ENCODE measurements at regions not wholly inside any gene's neighbourhood (a gene's known extent, or its start where the extent isn't known, plus 50 kb on each side); places are given as distances from the start of the nearest gene placed in this dataset.

DNA sequence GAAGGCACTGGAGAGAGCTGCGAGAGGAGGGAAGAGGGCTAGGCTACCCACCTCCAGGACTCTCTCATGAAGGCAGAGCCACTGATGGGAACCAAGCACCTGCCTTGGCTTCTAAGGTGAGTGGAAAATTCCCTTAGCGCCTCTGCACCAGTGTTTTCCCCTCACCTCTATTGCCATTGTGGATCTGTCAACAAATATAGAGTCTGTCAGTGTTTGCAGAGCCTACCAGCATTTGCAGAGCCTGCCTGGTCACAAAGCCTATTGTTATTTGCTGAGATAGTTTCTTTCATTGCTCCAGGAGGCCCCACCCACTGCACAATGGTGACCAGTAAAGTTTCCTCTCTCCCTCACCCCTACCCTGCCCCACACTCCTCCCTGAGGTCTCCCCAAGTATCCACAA, 141.9 kb downstream of the MRPL14 start:
- TF ChIP-seq, protein P1, sequence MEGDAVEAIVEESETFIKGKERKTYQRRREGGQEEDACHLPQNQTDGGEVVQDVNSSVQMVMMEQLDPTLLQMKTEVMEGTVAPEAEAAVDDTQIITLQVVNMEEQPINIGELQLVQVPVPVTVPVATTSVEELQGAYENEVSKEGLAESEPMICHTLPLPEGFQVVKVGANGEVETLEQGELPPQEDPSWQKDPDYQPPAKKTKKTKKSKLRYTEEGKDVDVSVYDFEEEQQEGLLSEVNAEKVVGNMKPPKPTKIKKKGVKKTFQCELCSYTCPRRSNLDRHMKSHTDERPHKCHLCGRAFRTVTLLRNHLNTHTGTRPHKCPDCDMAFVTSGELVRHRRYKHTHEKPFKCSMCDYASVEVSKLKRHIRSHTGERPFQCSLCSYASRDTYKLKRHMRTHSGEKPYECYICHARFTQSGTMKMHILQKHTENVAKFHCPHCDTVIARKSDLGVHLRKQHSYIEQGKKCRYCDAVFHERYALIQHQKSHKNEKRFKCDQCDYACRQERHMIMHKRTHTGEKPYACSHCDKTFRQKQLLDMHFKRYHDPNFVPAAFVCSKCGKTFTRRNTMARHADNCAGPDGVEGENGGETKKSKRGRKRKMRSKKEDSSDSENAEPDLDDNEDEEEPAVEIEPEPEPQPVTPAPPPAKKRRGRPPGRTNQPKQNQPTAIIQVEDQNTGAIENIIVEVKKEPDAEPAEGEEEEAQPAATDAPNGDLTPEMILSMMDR (IDR thresholded peaks at IDR 0.05) = no peak

DNA sequence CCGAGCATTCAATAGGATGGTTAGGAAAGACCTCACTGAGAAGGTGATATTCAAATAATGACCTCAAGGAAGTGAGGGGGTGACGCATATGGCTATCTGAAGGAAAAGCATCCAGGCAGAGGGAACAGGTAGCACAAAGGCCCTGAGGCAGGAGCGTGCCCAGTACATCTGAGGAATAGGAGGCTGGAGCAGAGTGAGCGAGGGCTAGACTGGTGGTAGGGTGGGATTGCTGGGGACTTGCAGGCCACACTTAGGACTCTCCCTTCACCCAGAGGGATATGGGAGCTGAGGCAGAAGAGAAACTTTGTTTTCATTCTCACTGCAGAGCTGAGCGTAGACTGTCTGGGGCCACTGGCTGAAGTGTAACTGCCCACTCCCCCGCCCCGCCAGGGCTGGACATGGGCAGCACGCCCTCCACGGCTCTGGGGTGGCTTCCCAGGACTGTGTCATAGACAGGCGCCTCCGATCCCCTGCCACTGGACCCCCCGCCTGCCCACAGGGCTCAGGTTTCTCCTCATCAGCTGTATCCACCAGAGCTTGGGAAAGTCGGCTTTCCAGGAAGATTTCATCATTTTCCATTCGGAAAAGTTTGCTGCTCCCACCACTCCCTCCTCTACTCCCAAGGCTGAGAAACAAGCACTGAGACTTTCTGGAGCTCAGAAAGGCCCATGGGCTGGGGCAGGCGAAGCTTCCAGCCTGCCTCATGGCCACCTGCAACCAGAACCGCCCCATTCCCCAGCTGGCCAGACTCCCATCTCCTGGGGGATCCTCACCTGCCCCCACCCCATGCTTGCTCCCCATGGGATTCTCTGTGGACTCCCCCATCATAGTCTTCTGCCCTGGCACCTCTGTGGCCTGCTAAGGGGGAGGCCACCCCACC, 142.6 kb downstream of the MRPL14 start:
- TF ChIP-seq, protein P1 (IDR thresholded peaks at IDR 0.05) = no peak

DNA sequence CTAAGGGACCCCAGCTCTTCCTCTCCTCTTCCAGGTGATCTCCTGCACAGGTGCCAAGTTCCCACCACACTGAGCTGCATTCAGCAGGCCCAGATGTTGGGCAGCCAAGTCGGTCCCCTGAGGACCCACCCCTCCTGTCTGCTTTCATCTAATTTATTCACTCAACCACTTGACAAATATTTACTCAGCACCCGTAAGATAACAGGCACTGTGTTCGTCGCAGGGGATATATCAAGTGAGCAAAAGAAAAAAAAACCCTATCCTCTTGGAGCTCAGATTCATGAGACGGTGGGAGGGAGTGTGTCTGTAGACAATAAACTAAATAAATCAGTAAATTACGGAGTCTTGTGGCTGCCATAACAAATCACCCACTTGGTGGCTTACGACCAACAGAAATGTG, 143.6 kb downstream of the MRPL14 start:
- TF ChIP-seq, protein P1 (IDR thresholded peaks at IDR 0.05) = no peak

DNA sequence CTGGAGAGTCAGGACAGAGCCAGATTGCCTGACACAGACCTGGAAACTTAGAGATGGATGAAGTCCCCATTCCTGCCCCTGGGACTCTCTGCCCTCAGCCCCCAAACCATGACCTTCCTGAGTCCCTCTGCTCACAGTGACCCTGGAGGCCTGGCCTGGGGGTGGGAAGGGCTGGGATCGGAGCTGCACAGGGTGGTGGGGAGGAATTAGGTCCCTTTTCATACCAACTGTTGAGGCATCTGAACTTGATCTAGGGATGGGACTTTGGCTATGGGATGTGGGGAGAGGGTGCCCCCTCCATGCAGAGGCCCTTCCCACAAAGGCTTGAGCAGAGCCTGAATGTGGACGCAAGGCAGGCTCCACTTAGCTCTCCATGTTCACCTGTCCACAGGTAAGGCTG, 144.1 kb downstream of the MRPL14 start:
- TF ChIP-seq, protein P1 (IDR thresholded peaks at IDR 0.05) = no peak

DNA sequence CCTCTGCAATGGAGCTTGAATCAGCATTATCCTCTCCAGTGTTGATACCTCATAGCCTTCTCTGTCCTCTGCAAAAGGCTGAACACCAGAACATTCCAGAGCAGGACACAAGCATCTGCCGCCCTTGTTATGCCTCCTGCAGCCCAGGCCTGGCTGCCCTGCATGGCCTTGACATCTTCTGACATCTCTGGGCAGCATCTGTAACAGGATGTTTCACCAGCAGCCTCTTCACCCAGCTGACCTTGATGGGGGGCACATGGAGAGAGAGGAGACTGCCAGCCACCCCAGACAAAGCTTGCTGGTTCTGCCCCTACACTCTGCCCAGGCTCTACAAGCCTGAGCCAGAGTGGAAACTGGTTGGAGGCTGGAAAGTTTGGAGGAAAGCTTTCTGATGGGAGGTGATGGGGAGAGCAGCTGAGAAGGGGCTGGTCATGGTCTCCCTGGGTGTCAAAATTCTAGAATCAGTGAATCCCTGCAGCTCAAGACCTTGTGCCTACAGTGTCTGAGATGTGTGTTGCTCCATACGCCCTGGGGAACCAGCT, 145.1 kb downstream of the MRPL14 start:
- TF ChIP-seq, protein P1 (IDR thresholded peaks at IDR 0.05) = no peak

DNA sequence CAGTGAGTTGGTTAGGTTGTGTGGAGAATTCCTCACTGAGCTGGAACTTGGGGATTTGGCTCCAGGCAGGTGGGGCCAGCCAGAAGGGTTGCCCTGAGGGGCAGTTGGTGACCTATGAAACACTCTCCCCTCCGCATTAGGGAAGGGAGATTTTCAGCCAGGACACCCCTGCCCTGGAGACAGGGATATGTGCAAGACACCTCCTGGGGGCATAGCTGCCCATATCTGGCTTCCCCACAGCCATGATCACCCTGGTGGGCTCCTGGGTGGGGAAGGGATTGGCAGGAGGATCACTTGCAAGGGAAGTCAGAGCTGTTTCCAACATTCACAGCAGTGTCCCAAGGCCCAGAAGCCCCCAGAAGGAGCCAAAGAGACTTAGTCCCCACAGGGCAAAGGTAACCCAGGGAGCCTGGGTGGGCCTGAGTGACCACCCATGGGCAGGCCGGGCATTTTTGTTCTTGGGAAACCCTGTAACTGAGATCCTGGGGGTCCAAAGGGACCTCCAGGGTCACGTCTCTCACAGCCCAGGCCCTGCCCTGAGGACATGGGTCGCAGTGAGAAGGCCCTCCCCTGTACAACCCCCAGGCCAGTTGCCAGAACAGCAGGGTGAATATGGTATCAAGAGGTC, 145.8 kb downstream of the MRPL14 start:
- TF ChIP-seq, protein P1 (IDR thresholded peaks at IDR 0.05) = no peak

DNA sequence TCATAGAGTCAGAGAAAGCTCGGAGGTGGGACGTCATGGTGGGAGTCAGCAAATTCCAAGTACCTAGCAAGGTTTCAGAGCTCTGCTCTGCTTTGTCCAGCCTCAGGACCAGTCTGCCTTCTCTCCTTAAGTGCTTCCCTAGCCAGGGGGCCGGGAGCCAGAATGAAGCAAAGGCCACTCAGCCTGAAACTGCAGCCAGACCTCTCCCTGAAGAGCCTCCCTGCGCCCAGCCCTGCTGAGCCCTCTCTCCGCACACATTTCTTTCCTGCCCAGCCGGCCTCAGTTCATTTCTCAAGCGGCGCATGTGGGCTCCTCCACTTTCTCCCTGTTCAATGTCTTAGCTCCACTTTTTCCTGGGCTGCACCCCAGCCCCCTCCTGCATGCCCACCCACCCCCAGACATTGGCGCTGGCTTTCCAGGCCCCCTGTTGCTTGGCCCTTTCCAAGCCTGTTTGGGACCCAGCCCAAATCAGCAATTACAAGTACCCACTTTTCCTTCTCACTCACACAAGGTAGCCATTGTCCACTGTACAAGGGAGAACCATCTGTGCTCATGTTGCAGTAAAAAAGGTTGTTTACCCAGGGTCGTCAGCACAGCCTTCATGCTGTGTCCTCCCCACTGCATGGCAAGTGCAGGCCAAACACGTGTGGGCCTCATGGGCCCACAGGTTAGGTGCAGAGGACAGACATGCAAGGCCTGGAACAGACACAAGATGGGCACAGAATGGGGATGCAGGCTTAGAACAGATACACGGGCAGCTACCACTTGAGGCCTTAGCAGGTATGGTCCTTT, 147.1 kb downstream of the MRPL14 start:
- TF ChIP-seq, protein P1 (IDR thresholded peaks at IDR 0.05) = no peak

All from LNCAP (cell line).